ENCODE measurements at regions not wholly inside any gene's neighbourhood (a gene's known extent, or its start where the extent isn't known, plus 50 kb on each side); places are given as distances from the start of the nearest gene placed in this dataset.
"Not testable (repeated sequence)": the region's sequence is repeated elsewhere in the genome, so short reads cannot be mapped to it uniquely, and the experiment has no call there.

DNA sequence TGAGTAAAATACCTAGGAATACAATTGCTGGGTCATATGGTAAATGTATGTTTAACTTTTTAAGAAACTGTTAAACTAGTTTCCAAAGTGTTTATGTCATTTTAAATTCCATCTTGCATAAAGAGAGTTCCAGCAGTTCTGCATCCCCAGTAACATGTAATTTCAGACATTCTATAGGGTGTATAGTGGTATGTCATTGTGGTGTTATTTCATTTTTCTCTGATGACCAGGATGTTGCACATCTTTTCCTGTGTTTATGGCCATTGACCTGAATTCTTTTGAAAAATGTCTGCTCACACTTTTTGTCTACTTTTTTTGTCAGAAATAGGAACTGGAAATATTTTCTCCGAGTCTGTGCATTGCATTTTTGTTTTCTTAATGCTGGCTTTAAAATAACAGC is 128.9 kb downstream of the TMEM200A start:
- no peak for DNase-seq

DNA sequence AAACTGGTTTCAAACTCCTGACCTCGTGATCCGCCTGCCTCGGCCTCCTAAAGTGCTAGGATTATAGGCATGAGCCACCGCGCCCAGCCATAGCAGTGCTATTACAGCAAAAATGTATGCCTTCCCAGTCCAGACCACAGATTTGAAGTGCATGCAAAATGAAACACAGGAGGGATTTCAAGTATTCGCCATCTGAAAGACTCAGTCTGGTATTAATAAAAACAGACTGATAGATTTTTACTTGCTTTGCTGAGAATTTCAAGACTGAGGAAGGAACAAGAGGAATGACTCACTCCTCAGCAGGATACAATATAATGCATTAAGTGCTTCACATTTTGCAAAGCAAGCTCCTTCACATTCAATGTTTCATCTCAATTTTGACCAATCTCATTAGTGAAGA is 134.9 kb downstream of the TMEM200A start:
- DNase-seq: no peak

DNA sequence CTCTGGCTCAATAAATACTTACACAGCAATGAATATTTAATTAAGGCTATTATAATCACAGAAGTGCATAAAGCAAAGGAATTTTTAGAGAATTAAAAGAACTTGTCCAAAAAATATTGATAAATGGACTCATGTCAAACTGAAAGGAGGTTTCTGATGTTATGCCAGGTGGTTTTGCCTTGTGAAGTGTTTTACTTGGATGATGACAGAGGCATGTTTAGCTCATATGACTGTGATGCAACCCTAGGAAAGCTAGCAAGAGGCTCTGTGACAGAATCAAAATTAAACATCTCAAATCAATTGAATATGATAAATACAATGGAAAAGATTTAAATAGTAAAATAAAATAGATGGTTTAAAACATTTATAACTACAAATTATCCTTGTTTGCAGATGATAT is 137.3 kb downstream of the TMEM200A start:
- DNase-seq: peak in 1 of 2 donors; percentile 23

DNA sequence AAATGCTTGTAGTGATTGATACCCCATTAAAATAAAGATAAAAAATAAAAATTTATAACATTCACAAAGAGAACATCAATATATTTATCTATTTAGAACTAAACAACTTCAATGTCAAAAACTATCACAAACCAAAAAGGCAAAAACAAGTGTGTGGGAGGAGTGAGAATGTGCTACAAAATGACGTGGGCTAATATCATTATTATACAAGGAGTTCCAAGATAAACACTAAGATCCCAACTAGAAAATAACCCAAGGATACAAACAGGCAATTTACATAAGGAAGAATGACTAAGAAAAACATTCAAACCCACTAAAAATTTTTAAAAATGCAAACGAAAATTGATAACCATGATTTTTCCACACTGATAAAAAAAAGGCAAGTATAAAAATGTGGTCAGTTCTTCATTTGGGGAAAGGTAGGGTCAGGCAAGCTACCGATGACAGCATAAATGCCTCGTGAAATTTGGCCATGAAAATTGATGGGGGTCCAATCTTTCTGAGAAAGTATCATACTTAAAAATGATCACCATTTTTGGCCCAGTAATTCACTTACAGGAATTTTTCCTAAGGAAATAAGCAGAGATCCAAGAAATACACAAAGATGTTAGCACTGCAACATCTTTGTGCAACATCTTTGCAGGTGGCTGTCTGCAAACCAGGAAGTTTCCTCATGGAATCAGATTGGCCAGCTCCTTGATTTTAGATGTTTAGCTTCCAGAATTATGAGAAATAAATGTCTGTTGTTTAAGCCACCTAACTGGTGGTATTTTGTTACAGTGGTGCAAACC is 140.2 kb downstream of the TMEM200A start:
- DNase-seq: no peak

DNA sequence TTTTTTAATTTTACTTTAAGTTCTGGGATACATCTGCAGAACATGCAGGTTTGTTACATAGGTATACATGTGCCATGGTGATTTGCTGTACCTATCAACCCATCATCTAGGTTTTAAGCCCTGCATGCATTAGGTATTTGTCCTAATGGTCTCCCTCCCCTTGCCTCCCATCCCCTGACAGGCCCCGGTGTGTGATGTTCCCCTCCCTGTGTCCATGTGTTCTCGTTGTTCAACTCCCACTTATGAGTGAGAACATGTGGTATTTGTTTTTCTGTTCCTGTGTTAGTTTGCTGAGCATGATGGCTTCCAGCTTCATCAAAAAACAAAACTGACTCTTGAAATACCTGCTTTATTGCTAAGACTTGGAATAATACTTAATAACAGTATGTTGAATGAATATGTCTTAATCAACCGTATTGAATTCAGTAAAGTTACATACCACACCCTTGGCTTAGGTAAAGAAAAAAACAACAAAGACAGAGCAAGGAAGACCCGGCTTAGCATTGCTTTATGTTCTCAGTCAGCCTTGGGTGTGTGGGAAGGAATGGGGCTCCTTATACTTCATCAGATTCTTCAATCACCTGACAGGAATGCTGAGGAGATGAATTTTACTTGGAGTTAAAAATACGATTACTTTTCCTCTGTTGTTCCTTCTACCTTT is 141.3 kb downstream of the TMEM200A start:
- DNase-seq: not testable (repeated sequence)

DNA sequence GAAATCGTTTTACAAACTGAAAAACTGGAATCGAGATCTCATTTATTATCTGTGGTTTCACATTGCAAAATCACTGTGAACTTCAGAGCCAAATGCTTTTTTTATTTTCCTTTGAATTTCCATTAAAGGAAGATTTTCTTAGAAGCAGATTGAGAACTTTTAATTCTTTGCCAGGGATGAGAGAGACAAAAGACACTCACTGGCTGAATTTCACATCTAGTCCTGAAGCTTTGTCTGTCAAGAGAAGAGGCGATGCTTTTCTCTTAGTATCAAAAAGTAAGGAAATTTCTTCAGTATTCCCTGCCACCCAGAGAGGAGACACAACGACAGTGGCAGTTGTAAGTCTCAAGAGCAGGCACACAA is 141.8 kb downstream of the TMEM200A start:
- DNase-seq: no peak

DNA sequence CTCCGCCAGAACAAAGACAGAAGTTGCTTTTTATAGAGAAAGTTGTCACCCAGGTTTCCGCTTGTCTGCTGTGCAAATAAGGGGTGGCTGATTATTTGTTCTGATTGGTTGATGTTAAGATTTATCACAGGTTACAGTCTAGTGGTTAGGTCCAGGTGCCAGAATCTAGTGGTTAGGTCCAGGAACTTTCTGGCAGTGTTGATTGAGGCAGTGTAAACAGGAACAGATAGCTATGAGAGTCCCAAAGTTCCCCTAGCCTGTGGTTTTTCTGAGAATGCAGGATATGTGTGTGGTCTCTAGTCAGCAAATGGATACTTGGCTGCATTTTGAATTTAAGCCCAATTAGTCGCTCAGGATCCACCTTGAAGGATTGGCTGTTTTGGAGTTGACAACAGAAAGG is 148.0 kb downstream of the TMEM200A start:
- no peak for DNase-seq

DNA sequence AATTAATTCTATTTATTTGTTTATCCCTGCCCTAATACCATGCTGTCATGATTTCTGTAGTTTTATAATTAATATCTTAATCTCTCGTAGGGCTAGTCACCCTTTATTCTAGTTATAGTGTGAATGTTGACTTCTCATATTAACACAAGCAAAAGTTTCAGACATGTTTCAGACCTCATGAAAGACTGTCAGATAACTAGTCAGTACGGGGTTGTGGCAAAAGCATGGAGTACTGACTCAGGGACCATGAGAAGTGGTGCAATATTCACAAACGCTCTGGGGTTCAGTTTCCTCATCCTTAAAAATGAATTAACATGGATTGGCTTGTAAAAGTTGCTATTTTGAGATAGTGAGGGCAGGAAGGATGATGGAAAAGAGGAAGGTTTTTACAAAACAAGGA is 148.9 kb downstream of the TMEM200A start:
- DNase-seq: no peak

- no peak for DNase-seq
Observed at GRCh38 chr6:130515306-130515705, 149.5 kb downstream of the TMEM200A start.

DNA sequence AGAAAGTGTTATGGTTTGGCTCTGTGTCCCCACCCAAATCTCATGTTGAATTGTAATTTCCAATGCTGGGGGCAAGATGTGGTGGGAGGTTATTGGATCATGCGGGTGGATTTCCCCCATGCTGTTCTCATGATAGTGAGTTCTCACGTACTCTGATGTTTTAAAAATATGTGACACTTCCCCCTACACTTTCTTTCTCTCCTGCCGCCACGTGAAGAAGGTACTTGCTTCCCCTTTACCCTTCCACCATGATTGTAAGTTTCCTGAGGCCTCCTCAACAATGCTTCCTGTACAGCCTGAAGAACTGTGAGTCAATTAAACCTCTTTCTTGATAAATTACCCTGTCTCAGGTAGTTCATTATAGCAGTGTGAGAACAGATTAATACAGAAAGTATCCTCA is 150.8 kb downstream of the TMEM200A start:
- DNase-seq: no peak

- DNase-seq: no peak
Observed at GRCh38 chr6:130517444-130517931, 151.7 kb downstream of the TMEM200A start.

DNA sequence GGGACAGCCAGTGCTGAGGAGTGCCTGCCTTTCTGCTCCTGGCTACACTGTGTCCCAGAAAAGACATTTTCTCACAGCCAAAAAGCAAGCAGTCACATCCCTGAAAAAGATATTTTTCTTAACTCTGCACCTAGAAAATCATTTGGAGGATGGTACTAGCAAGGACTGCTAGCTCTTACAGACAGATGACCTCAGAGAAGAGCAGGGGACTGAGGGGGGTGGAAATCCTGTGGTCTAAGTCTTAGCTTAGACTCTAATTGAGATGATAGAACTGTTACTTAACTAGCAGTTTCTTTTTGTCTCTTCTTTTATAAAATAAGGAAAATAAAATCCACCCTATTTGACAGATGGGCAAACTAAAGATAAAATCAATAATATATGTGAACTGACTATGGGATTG is 152.8 kb downstream of the TMEM200A start:
- DNase-seq: no peak

DNA sequence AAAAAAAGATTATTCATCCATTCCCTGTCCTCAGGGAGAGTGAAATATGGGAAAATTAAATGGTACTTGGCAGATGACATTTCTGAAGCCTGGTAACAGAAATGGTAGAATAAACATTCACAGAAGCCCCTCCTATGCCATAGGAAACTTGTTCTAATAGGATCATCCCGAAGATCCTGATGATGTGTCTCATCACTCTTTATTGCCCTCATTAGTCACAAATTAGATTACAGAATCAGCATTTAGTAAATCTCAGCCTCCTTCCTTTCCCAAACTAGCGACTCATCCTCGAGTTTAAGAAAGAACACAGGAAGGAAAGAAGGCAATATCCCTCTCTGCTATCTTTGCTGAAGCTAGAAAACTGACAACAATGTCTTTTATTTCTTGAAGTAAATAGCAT is 154.4 kb downstream of the TMEM200A start:
- no peak for DNase-seq

GRCh38 chr6:130520801-130521200 is 155.0 kb downstream of the TMEM200A start:
- no peak for DNase-seq

DNA sequence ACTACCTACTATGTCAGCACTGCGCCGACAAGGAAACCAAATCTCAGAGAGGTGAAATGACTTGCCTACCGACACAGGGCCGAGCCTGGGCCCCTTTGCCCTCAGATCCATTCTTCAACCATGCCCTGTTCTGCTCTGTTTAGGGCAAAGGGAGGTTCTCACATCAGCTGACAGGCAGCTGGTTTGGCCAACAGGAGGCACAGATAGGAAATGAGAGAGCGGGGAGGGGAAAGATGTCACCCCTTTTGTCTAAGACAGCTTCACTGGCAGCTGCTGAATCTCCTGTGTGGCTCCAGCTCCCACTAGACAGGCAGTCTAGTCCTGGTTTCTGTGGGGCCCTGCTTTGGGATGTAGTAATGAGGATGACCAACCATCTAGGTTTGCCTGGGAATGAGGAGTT is 158.7 kb downstream of the TMEM200A start:
- no peak for DNase-seq

- DNase-seq: no peak
Observed at GRCh38 chr6:130525408-130525807, 159.6 kb downstream of the TMEM200A start.

GRCh38 chr6:130526466-130526865 is 160.6 kb downstream of the TMEM200A start:
- no peak for DNase-seq

DNA sequence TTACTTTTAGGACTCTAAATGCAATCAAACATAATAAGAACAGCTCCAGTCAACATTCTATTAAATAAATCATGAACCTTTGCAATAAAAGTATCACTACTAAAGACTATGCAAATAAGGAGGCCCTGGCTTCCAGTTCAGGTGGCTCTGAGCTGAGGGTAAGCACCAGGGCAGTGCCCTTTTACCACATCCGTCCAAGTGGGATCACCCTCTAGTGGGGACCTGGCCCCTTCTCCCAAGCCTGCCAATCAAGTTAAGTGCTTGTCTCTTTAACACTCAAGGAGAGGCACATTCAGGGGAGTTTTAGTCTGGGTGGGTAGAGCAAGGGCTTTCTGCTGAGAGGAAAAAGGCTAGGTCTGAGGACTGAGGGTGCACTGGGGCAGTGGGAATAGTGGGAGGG is 161.4 kb downstream of the TMEM200A start:
- no peak for DNase-seq

- no peak for DNase-seq
Observed at GRCh38 chr6:130529569-130530149, 163.8 kb downstream of the TMEM200A start.

GRCh38 chr6:130534627-130535026 is 168.8 kb downstream of the TMEM200A start:
- DNase-seq: no peak

DNA sequence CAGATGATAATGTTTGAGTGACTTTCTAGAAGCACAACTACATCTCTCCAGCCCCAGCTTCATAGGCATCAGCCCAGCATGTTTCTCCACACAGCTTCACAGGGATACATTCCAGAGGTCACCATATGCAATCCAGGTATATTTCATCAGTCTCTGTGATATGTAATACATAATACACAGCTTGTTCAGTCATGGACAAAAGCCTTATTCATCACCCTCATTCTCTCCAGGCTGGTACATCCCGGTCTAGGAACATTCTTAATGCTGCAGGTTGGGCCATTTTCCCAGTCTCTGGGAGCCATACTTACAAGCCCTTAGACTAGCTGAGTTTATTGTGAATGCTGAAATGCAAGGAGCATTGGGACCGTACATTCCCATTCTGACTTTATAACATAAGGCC is 169.4 kb downstream of the TMEM200A start:
- no peak for DNase-seq

DNA sequence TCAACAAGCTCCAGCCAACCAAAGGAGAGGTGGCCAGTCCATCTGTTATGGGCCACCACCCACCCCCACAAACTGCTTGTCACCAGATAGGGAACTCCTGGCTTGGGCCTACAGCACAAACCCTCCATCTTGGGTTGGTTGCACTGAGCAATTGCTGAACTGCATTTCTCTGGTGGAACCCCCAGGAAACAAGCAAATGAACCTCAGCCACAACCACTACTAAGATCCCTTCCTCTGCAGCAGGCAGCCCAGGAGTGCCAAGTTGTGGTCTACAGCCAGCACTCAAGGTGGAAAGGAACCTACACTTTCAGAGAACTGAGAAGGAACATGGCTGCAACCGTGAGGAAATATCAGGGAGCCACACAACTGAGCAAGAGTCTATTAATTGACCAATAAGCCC is 171.6 kb downstream of the TMEM200A start:
- DNase-seq: no peak

DNA sequence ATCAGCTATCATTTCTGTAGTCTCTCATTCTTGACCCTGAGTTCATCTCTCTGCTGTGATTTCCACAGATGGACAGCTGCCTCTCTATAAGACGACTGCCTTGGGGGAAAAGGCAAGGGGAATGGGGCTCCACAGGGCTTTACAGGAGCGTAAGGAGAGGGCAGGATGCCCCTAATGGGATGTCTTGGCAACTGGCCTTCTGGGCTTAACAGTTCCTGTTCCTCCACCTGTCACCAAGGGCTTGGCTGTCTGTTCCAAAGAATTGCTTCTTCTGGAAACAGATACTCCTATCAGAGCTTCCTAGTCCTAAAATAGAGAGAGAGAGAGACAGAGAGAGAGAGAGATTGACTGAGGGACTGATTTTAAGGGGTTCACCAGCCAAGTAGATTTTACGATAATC is 181.9 kb downstream of the TMEM200A start:
- DNase-seq: no peak

DNA sequence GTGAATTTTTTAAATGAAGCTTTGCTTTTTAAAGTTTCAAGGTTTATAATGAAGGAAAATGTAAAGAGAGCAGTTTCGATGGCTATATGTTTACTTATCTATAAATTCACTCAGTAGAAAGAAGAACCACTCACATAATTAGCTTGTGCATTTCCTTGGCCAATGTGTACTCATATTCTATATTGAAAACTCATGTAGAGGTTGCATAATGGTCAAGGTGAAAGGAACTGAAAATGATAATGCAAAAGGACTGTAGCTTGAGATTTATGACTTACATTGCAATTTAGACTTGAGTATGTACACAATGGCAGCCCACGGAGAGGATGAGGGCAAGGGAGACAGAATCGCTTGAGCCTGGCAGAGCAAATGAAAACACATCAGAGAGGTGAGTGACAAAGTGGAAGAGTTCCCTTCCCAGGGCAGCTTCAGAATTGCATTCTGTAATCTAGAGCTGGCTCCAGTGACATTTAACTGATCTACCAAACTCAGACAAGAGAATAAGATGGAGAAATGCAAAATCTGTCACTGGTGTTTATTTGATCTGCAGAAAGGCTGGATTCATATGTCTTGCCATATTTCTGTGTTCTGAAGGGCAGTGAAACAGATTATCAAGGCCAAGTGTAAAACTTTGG is 191.8 kb downstream of the TMEM200A start:
- no peak for DNase-seq

All from inflammatory macrophage treated with lipopolysaccharide for 1 hour (primary cell).